HL-60 (cell line): ENCODE measurements at regions not wholly inside any gene's neighbourhood (a gene's known extent, or its start where the extent isn't known, plus 50 kb on each side); places are given as distances from the start of the nearest gene placed in this dataset.

Source experiments
- GABPA ChIP-seq: IDR thresholded peaks from 2 replicates; pipeline ENCODE4 v1.6.1; 2012; ENCODE audit warnings: low read depth
- POLR2AphosphoS5 ChIP-seq: IDR thresholded peaks from 2 replicates; pipeline ENCODE4 v1.6.1; 2012; ENCODE audit warnings: low read depth
- TF ChIP-seq, protein P1 (sequence below): IDR thresholded peaks from one replicate; pipeline ENCODE4 v1.5.1; 2011; ENCODE audit warnings: low read length, control low read depth, inconsistent platforms; ENCODE audit not compliant: insufficient read depth
- TF ChIP-seq, protein P2 (sequence below): IDR thresholded peaks from 2 replicates; pipeline ENCODE4 v1.6.1; 2012; ENCODE audit warnings: low read depth; ENCODE audit not compliant: insufficient replicate concordance

GRCh38 chr17:63282455-63282854, 163.7 kb downstream of the CYB561 start:
- TF ChIP-seq, protein P1, sequence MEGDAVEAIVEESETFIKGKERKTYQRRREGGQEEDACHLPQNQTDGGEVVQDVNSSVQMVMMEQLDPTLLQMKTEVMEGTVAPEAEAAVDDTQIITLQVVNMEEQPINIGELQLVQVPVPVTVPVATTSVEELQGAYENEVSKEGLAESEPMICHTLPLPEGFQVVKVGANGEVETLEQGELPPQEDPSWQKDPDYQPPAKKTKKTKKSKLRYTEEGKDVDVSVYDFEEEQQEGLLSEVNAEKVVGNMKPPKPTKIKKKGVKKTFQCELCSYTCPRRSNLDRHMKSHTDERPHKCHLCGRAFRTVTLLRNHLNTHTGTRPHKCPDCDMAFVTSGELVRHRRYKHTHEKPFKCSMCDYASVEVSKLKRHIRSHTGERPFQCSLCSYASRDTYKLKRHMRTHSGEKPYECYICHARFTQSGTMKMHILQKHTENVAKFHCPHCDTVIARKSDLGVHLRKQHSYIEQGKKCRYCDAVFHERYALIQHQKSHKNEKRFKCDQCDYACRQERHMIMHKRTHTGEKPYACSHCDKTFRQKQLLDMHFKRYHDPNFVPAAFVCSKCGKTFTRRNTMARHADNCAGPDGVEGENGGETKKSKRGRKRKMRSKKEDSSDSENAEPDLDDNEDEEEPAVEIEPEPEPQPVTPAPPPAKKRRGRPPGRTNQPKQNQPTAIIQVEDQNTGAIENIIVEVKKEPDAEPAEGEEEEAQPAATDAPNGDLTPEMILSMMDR: no peak
- TF ChIP-seq POLR2AphosphoS5: no peak
- TF ChIP-seq, protein P2, sequence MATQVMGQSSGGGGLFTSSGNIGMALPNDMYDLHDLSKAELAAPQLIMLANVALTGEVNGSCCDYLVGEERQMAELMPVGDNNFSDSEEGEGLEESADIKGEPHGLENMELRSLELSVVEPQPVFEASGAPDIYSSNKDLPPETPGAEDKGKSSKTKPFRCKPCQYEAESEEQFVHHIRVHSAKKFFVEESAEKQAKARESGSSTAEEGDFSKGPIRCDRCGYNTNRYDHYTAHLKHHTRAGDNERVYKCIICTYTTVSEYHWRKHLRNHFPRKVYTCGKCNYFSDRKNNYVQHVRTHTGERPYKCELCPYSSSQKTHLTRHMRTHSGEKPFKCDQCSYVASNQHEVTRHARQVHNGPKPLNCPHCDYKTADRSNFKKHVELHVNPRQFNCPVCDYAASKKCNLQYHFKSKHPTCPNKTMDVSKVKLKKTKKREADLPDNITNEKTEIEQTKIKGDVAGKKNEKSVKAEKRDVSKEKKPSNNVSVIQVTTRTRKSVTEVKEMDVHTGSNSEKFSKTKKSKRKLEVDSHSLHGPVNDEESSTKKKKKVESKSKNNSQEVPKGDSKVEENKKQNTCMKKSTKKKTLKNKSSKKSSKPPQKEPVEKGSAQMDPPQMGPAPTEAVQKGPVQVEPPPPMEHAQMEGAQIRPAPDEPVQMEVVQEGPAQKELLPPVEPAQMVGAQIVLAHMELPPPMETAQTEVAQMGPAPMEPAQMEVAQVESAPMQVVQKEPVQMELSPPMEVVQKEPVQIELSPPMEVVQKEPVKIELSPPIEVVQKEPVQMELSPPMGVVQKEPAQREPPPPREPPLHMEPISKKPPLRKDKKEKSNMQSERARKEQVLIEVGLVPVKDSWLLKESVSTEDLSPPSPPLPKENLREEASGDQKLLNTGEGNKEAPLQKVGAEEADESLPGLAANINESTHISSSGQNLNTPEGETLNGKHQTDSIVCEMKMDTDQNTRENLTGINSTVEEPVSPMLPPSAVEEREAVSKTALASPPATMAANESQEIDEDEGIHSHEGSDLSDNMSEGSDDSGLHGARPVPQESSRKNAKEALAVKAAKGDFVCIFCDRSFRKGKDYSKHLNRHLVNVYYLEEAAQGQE: no peak
- TF ChIP-seq GABPA: no peak
